CD4-positive, alpha-beta T cell treated with Interleukin-2 at 100 ng/mL for 4 hours (primary cell): ENCODE measurements at regions not wholly inside any gene's neighbourhood (a gene's known extent, or its start where the extent isn't known, plus 50 kb on each side); places are given as distances from the start of the nearest gene placed in this dataset.
"Not testable (repeated sequence)": the region's sequence is repeated elsewhere in the genome, so short reads cannot be mapped to it uniquely, and the experiment has no call there.

Experiments
- DNase-seq: peaks from one replicate; pipeline ENCODE4 v3.0.0-alpha.2; 2020; ENCODE audit warnings: low spot score

- DNase-seq = no peak
Measured at GRCh38 chr21:15119486-15119885, 54.7 kb upstream of the NRIP1 start.

DNA sequence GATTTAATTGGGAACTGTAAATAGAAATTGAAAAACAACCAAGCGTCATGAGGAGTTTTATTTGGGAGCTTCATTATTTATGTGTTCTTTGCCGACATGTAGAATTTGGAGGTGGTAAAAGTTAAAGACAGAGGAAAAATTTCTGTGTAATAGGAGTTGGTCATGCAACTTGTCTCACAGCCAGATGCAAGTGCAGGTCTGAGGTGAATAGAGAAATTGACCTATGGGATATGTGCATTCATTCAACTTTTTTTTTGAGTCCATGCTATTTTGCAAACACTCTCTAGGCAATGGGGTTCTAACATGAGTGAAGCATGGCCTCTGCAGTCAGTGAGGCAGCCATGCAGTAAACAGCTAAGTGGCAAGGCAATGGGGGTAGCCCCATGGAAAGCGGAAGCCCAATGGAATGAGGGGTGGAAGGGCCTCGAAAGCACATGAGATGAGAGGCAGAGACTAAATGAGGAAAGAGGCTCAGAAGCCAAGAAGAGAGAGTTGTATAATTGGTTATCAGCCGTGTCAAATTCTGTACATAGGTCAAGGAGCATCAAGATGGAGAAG is 56.4 kb upstream of the NRIP1 start:
- DNase-seq = no peak

GRCh38 chr21:15121655-15122120 is 56.9 kb upstream of the NRIP1 start:
- DNase-seq = no peak

DNA sequence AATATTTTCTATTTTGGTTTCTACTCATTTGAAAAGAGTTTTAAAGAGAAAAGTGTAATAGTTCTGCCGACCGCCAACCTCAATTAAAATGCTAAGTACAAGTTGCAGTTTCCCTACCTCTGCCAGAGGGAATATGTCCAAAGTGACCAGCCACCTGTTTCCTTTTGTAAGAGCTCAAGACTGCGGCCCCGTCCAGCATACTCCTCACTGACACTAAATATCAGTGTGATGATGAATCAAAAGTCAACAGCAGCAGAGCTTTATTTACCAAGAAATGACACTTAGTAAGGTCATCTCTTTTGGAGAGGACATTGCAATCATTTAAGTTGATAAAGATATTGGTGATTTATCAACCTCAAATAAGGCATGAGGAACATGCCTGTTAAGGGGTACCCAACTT is 57.4 kb upstream of the NRIP1 start:
- DNase-seq = no peak

DNA sequence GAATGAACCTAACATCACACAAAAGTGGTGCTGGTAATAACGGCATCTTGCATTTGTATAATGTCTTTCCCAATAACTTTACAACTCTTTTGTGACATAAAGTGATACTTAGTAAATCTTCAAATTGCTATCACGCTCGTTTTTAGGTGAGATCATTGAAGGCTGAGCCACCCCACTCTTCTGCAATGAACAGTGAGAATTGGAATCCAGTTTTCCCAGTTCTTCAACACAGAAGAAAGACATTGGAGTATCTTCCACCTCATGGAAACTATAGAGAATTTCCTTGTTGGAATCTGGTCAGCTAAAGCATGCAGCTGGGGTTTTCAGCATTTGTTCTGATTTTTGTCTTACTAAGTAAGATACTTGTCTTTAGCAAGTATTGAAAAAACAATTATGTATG is 59.9 kb upstream of the NRIP1 start:
- DNase-seq = no peak

DNA sequence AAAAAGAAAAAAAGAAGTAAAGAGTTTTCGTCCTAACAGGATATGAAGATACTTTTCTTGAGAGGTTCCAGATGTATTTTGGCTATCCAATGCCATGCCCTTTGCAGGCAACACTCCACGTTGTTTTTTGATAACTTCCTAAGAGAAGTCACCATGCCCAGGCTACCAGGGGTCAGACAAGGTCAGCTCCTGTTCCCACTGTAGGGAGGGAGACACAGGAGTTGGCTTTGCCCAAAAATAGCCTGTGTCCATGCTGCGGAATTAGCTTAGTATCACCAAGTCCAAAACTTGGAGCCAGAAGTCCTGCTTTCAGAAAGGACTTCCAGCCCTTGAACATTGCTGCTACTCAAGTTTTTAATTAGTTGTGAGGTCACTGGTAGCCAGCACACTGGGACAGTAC is 62.1 kb upstream of the NRIP1 start:
- DNase-seq = no peak

DNA sequence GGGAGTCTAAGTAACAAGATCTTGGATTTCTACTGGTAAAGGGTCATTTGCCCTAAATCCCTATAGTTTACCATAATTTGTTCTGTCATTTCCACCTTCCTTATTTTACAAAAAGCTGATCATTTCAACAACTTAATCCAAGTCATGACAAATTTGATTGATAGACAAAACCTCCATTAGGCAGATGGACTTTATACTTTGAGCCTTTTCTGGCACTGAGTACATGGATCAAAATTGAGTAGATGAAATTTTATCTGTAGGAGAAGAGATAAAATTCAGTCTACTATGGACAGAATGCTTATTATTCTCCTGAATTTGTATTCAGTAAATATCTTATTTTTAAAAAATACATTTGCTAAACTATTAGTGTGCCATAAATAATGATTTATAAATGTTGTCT is 62.6 kb upstream of the NRIP1 start:
- no peak for DNase-seq

- no peak for DNase-seq
Measured at GRCh38 chr21:15128267-15128666, 63.5 kb upstream of the NRIP1 start.

DNA sequence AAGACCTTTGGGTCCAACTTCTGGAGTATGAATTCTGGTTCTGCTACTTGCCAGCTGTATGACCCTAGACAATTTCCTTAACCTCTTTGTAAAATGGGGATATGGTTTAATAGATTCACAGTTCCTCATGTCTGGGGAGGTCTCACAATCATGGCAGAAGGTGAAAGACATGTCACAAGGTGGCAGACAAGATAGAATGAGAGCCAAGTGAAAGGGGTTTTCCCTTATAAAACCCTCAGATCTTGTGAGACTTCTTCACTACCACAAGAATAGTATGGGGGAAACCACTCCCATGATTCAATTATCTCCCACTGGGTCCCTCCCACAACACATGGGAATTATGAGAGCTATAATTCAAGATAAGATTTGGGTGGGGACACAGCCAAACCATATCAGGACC is 63.9 kb upstream of the NRIP1 start:
- DNase-seq = not testable (repeated sequence)

DNA sequence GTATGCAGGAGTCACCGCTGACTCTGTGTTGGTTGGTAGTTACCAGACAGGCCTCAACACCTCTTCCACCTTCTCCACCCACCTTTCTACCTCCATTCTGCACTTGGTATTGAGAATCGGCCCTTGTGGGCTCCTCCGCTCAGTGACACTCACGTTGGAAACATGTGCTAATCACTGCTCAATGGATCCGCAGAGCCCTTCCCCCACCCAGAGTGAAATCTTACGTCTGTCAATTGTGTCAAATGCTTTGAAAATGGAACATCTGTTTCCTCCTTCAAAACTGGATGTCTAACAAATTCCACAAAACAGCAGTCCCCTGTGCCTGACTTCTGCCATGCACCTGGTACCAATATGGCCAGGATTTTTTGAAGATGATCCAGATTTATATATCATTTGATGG is 65.5 kb upstream of the NRIP1 start:
- DNase-seq = no peak

DNA sequence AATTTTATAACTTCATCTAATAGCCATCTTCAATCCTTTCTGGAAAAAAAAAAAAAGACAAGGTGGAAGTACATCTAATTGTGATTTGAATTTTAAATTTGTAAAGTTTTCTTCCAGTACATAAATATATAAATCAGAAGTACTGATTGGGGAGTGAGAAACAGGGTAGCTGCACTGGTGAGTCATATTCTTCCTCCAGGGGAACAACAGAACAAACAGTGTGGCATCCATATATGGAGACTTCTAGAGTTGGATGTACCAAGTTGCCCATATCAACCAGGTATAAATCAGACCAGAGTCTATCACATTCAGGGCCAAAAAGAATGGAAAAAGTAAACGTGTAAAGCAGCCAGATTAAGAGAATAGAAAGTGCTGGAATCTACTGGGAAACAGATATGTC is 66.0 kb upstream of the NRIP1 start:
- DNase-seq = no peak

- no peak for DNase-seq
Measured at GRCh38 chr21:15132781-15133180, 68.0 kb upstream of the NRIP1 start.

DNA sequence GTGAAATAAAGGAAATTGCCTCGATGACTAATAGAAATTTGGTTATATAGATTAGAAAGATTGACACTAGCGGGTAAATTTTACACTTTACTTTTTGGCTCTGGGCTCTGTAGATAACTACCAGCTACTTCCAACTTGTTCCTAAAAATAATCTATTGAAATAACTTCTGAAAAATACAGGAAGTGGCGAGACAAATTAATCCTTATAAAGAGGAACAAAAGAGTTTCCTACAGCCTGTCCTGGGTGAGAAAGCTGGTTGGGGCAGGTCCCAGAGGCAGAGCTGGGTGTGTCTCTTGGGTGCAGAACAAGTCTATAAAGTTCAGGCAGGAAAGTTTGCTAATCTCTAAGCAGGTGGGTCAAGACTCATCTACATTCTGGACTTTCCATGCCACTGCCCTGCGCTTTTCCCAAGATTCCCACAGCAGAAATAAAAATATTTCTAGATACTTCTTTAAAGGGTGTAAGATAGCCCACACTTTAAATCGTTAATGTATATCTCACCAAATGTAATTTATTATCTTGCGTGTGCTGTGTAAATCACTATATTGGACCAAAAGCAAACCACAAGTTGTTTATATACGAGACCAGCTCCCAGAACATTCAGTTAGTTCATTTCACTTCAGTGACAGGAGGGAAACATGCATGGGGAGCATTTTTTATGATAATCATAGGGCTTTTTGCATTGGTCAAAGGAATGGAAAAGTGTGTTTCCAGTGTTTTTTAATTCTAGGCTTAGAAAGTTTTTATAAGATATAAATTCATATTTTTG is 70.1 kb upstream of the NRIP1 start:
- no peak for DNase-seq

DNA sequence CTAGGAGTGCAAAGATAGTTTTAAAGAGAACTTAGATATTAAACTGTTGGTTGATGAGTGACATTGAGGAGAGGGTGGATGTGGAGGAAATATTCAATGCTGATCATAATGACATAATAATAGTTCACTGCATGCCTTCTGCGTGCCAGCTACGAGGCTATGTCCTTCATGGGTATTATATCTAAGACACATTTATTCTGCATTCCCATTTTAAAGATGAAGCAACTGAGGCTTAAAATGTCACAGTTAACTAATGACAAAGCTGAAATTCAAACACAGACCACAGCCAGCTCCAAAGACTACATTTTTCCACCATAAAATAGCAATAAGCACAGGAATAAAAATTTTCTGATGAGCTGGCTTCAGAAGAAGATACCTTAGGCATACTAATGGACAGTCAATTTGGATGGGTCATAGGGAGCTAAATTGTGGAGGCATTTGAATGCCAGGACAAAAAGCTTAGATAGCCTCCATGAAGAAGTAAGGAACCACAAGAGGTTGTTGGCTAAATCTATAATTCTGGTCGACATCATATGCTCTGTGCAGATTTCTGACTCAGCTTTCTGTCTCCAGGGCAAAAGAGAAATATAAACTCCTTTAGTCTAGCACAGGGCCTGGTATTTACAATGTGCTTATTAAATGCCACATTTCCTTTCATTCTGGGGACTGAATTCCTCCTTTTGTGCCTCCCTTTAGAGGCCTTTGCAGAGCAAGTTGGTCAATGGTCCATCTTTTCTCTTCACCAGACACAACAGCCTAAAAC is 71.2 kb upstream of the NRIP1 start:
- no peak for DNase-seq

- DNase-seq = no peak
Measured at GRCh38 chr21:15138490-15138889, 73.7 kb upstream of the NRIP1 start.

DNA sequence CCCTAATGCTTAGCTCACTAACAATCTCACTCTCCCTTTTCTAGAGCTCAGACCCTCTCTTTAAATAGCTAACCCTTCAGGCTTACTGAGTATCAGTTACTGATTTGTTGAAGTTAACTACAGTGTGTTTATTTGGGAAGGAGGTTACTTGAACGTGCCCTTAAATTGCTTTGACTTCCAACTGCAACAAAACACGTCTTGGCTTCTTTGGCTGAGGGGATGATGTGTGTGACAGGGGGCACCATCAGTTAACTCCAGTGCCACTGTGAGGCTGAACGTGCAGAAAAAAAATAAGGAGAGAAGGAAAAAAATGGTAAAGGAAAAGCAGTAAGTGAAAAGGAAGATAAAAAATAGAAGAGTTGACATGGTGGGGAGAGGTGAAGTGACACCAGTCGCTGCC is 75.1 kb upstream of the NRIP1 start:
- DNase-seq = no peak

DNA sequence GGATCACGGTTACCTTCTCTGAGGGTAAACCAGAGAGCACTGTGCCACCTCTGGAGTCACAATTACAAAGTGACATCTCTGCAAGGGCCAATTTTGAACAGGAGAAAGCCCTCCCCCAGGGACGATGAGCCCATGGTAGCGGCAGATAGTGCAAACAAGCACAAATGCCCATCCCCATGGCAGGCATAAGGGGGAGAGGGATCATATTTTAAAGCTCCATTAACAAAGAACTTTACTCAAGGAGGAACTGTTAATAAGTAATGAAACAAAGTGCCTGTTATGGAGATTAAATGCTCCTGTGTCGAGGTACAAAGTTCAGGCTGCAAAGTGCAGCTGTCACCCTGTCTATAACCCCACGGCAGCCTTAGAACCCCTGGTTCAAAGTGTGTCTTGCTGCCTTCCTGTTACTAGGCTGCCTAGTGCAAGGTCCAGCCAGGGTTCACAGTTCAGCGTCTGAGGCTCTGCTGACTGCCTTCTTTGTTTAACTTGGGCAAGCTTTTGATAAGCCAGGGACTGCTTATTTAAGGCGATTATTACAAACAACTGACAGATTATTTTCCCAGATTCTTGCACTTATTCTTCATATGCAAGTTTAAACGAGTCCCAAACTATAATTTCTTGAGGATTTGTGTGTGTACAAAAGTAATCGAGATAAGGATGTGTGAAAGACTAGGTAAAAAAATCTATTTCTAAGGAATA is 75.7 kb upstream of the NRIP1 start:
- no peak for DNase-seq

- DNase-seq = no peak
Measured at GRCh38 chr21:15141261-15141970, 76.6 kb upstream of the NRIP1 start.

DNA sequence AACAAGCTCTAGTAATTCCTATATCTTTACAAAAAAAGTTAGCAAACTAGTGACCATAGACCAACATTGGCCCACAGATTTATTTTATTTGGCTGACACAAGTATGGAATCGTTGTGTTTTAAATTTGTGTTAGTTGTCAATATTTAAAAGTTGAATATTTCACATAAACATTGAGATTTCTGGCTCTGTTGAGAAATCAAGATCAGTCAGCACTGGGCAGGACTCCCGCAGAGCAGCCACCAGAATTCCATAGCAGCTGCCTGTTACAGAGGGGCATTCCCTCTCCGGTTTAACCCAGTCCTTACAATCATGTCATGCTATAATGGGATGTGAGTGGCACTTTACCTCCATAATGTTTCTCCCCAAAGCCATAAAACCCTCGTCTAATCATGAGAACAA is 79.2 kb upstream of the NRIP1 start:
- no peak for DNase-seq

- no peak for DNase-seq
Measured at GRCh38 chr21:15148437-15148836, 83.6 kb upstream of the NRIP1 start.

- DNase-seq = no peak
Measured at GRCh38 chr21:15149600-15150224, 84.9 kb upstream of the NRIP1 start.
